GM21515 (cell line): ENCODE measurements at regions not wholly inside any gene's neighbourhood (a gene's known extent, or its start where the extent isn't known, plus 50 kb on each side); places are given as distances from the start of the nearest gene placed in this dataset.
"Not testable (repeated sequence)": the region's sequence is repeated elsewhere in the genome, so short reads cannot be mapped to it uniquely, and the experiment has no call there.

Experiments
- ATAC-seq: cut with Tn5 transposase; IDR thresholded peaks from one replicate; pipeline ENCODE4 v1.9.1; 2021; ENCODE audit not compliant: unreplicated experiment

GRCh38 chr6:88458662-88459061, 292.5 kb upstream of the CNR1 start:
- no peak for ATAC-seq

GRCh38 chr6:88456221-88456859, 290.2 kb upstream of the CNR1 start:
- ATAC-seq, result no peak

- ATAC-seq, result no peak
Measured at GRCh38 chr6:88455317-88455716, 289.2 kb upstream of the CNR1 start.

- ATAC-seq, result no peak
Measured at GRCh38 chr6:88454658-88455057, 288.5 kb upstream of the CNR1 start.

GRCh38 chr6:88449770-88450169, 283.6 kb upstream of the CNR1 start:
- ATAC-seq, result no peak

GRCh38 chr6:88445188-88445965, 279.2 kb upstream of the CNR1 start:
- ATAC-seq, result no peak

GRCh38 chr6:88443554-88443953, 277.4 kb upstream of the CNR1 start:
- no peak for ATAC-seq

- ATAC-seq, result no peak
Measured at GRCh38 chr6:88442737-88443136, 276.6 kb upstream of the CNR1 start.

- ATAC-seq, result no peak
Measured at GRCh38 chr6:88441346-88441745, 275.2 kb upstream of the CNR1 start.

- ATAC-seq, result no peak
Measured at GRCh38 chr6:88428068-88428467, 261.9 kb upstream of the CNR1 start.

- ATAC-seq, result no peak
Measured at GRCh38 chr6:88426005-88426404, 259.9 kb upstream of the CNR1 start.

- no peak for ATAC-seq
Measured at GRCh38 chr6:88422831-88423230, 256.7 kb upstream of the CNR1 start.

GRCh38 chr6:88420967-88421488, 254.9 kb upstream of the CNR1 start:
- not testable (repeated sequence) for ATAC-seq

GRCh38 chr6:88418921-88419810, 253.0 kb upstream of the CNR1 start:
- ATAC-seq, result not testable (repeated sequence)

GRCh38 chr6:88417361-88417760, 251.2 kb upstream of the CNR1 start:
- ATAC-seq, result not testable (repeated sequence)

- ATAC-seq, result no peak
Measured at GRCh38 chr6:88413459-88413858, 247.3 kb upstream of the CNR1 start.

GRCh38 chr6:88408355-88408754, 242.2 kb upstream of the CNR1 start:
- not testable (repeated sequence) for ATAC-seq

GRCh38 chr6:88406674-88407073, 240.5 kb upstream of the CNR1 start:
- ATAC-seq, result not testable (repeated sequence)

- no peak for ATAC-seq
Measured at GRCh38 chr6:88403486-88403885, 237.3 kb upstream of the CNR1 start.

- ATAC-seq, result no peak
Measured at GRCh38 chr6:88402909-88403308, 236.8 kb upstream of the CNR1 start.

GRCh38 chr6:88390998-88391397, 224.9 kb upstream of the CNR1 start:
- not testable (repeated sequence) for ATAC-seq
